ENCODE measurements at regions not wholly inside any gene's neighbourhood (a gene's known extent, or its start where the extent isn't known, plus 50 kb on each side); places are given as distances from the start of the nearest gene placed in this dataset.
"Not testable (repeated sequence)": the region's sequence is repeated elsewhere in the genome, so short reads cannot be mapped to it uniquely, and the experiment has no call there.

DNA sequence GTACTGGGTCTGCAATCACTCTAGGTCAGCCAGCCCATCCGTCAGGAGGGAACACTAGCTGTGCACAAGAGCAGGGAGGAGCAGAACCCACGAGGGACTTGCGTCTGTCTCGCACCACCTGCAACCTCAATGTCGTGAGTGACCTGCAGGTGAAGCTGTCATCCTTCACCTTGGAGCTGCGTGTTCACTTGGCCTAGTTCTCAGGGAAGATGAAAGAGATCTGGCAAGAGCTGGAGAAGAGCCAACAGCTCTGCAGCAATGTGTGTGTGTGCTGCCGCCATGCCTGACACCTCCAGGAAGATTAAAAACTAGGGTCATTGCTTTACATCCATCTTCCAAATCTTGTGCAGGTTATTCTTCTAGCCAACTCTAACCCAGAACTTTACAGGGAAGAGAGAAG lies 117.6 kb upstream of the MRI1 start:
- no peak for DNase-seq

- DNase-seq, result no peak
These were observed 119.7 kb upstream of the MRI1 start for GRCh38 chr19:13644645-13645044.

DNA sequence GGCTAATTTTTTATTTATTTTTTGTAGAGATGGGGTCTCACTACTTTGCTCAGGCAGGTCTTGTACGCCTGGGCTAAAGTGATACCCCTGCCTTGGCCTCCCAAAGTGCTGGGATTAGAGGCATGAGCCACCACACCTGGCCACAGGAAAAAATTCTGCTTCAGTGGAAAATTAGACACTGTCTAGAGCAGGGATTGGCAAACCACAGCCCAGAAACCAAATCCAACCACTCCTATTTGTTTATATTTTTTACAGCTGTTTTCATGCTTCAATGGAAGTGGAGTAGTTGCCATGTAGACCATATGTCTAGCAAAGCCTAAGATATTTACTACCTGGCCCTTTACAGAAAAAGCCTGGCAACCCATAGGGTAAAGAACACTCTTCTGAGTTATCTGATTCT lies 123.7 kb upstream of the MRI1 start:
- no peak for DNase-seq

DNA sequence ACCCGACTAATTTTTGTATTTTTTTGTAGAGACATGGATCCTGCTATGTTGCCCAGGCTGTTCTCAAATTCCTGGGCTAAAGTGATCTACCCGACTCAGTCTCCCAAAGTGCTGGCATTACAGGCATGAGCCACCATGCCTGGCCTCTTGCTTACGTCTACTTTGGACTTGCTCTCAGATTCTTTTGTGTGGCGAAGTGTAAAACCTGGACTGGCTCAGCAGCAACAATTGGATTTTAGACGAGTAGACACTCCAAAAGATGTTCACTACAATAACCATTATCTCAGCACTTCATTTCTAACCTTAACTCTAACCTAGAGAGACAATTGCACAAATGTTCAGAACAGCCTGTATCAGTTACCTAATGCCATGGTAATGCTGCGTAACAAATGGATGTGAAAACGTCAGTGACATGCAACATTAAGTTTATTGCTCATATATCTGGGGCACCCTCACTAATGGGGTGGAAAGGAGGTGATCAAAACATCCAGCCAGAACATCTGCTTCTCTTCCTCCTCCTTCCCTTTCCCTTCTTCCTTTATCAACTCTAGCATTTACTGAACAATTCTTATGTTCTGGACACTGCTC lies 124.9 kb upstream of the MRI1 start:
- no peak for DNase-seq

- no peak for DNase-seq
These were observed 126.7 kb upstream of the MRI1 start for GRCh38 chr19:13637664-13638063.

- DNase-seq, result no peak
These were observed 128.4 kb upstream of the CACNA1A start for GRCh38 chr19:13634658-13635057.

DNA sequence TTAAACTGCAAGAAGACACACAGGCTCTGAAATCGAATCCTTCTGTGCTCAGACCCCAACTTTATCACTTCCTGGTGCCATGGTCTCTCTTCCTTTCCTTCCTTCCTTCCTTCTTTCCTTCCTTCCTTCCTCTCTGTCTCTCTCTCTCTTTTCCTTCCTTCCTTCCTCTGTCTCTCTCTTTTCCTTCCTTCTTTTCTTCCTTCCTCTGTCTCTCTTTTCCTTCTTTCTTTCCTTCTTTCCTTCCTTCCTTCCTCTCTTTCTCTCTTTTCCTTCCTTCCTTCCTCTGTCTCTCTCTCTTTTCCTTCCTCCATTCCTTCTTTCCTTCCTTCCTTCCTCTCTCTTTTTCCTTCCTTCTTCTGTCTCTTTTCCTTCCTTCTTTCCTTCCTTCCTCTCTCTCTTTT lies 127.2 kb upstream of the CACNA1A start:
- no peak for DNase-seq

- DNase-seq, result no peak
These were observed 126.8 kb upstream of the CACNA1A start for GRCh38 chr19:13633109-13633508.

DNA sequence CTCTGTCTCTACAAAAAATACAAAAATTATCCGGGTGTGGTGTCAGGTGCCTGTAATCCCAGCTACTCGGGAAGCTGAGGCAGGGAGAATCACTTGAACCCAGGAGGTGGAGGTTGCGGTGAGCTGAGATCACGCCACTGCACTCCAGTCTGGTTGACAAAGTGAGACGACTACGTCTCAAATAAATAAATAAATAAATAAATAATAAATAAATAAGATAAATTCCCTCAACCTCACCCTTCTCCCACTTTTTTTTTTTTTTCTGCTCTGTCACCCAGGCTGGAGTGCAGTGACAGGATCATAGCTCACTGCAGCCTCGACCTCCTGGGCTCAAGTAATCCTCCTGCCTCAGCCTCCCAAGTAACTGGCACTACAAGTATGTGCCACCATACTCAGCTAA lies 125.9 kb upstream of the CACNA1A start:
- not testable (repeated sequence) for DNase-seq

DNA sequence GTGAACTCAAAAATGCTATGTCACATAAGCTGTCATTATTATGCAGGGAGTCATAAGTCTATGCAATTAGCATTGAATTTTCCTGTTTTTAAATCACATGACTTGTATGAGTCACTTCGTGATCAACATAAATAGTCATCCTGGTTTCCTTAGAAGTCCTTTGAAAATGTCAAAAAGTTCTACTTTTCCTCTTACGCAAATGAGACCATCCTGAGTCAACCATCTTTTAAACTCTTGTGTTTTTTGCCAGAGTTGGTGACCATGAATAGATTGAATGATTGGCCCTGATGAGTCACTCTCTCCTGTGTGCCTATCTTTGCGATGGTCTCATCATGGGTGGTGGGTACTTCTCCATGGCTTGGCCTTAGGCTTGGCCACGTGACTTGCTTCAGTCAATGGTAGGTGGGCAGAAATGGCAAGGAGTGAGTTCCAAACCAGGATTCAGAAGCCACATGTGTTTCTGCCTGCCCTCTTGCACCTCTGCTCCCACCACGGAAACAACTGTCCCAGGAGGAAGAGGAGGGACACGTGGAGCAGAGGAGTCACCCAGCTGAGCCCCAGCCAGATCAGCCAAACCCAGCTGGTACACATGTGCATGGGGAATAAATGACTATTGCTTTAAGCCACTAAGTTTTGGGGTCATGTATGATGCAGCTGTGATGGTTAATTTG lies 123.5 kb upstream of the CACNA1A start:
- DNase-seq, result no peak

- no peak for DNase-seq
These were observed 121.3 kb upstream of the CACNA1A start for GRCh38 chr19:13627531-13627930.

DNA sequence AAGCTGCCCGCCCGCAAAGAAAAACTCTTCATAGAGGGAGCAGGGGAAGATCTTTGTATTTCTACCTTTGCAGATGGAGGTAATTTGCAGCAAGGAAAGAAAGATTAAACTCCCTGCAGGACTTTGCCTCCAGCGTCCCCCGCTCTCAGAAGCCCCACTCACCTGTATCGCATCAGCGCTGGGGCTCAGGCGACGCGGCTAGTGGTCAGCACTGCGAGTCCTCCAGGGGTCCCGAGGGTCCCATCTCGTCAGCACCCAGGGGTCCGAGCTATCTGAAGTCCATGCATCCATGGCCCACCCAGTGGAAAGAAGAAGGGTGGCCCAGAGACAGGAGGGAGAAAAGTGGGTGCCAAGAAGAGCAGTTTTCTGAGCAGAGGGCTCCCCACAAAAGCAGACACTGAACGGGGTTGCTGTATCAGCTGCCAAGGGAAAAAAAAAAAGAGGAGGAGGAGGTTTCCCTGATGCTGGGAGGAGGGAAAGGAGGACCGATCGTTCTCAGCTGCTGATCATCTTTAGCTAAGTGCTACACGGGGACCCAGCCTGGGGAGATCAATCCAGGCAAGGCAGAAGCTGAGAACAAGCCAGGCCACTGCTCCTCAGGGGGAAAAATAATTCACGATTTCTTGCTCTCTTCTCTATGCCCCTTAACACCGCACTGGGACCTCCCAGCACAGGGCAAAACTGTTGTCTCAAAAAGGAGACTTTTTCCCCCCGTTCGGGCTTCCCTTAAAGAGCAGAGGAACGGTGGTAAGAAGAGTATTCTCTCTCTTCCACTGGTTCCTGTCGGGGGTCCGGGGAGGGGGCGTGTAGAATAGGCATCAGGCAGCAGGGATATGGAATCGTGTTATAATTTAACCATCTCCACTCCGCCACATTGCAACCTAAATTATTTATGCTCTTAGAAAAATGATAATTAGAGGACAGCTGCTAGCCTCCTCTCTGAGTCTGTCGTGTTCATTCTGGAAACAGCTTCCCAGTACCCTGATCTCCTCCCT lies 117.7 kb upstream of the CACNA1A start:
- no peak for DNase-seq

DNA sequence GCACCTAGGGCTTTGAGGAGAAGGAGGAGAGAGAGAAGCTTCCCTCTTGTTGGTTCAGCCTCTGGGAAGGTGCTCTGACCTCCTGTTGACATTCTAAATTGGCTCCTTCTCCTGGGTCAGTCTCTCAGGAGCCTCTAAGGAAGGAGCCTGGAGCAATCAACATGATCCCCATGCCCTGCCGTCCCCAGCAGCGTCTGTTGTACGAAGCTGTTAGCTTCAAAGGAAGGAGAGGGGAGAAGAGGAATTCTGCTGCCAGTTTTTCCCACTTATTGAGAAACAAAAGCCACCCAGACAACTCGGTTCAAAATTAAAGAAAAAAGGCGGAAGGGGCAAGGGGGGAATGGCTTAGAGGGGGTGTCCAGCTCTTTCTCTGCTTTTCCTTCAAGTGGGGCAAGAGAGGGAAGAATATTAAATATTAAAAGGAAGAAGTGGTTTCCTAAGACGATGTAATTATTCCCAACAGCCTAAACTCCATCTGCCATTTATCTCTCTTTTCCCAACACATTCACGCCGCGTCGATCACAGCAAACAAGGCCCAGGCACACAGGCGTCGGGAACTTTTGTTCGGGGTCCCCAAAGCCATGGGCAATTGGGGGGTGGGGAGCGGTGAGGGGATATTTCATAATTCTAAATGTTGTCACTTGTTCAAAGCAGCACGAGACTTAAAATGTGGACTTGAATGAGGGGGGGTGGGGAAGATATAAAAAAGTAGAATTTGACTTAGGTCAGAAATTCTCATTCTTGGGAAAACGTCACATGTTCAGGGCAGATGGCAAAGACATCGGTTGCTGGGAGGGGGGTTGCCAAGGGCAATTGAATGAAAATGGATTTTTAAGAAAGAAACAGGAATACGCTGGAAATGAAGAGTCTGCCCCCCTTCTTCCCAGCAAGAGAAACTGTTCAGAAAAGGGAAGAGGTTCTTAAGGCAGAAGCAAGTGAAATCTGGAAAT lies 116.8 kb upstream of the CACNA1A start:
- DNase-seq, result no peak

DNA sequence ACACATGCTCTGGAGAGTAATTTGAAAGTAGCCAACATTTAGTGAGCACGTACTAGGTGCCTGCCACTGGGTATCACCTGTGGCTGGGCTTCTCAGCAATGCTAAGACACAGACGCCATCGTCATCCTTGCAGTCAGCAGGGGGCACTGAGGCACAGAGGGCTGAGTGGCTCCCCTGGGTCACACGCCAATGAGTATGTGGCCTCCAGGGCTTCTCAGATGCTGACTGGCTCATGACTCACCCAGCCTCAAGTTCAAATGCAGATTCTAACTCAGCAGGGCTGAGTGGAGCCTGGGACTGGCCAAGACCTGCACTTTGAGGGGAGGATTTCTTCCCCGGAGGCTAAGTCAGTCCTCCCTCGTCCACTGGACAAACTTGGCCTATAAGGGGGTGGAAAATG lies 115.1 kb upstream of the CACNA1A start:
- DNase-seq, result no peak

GRCh38 chr19:13619203-13619632 lies 112.9 kb upstream of the CACNA1A start:
- no peak for DNase-seq

- DNase-seq, result no peak
These were observed 109.6 kb upstream of the CACNA1A start for GRCh38 chr19:13615890-13616289.

- no peak for DNase-seq
These were observed 107.2 kb upstream of the CACNA1A start for GRCh38 chr19:13613447-13613846.

- no peak for DNase-seq
These were observed 105.3 kb upstream of the CACNA1A start for GRCh38 chr19:13611596-13611995.

DNA sequence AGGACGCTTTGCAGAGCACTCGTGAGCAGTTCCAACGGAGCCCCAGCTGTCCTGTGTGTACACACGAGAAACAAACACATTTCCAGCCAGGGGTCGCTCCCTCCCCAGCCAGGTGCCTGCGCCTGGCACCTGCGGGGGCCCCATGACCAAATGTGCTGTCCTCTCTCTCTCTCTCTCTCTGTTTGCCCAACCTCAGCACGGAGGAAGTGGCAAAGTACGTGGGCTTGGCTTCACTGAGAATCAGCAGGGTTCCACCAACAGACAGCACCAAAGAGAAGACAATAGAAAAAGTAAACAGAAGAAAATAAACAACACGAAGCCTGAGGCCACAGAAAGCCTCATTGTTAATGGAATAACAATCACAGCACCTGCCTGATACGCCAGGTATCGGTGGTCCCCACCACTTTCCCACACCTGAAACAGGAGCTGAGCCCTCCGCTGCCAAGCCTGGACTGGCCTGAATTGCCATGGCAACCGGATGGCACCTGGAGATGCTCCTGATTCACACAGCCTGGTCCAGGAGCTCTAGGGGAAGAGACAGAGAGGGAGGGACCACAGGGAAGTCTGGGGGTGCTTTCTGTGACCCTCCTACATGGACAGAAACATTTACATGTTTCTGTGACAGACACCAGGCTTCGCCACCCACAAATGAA lies 103.9 kb upstream of the CACNA1A start:
- DNase-seq, result no peak

DNA sequence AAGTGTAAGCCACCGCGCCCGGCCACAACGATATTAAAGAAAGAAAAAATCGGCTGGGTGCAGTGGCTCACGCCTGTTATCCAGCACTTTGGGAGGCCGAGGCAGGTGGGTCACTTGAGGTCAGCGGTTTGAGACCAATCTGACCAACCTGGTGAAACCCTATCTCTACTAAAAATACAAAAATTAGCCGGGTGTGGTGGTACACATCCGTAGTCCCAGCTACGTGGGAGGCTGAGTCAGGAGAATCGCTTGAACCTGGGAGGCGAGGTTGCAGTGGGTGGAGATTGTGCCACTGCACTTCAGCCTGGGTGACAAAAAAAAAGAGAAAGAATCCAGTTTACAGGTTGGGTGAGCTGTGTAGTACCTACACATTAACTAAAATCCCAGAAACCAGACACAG lies 99.9 kb upstream of the CACNA1A start:
- no peak for DNase-seq

- DNase-seq, result no peak
These were observed 98.8 kb upstream of the CACNA1A start for GRCh38 chr19:13604902-13605586.
